ENCODE measurements at regions not wholly inside any gene's neighbourhood (a gene's known extent, or its start where the extent isn't known, plus 50 kb on each side); places are given as distances from the start of the nearest gene placed in this dataset.

- Histone ChIP-seq H3K4me1 (ENCODE audit: control insufficient read depth, insufficient read depth, low read length, poor library complexity, severe bottlenecking) (no peaks in the 10 kb centered on the region), H3K4me3 (ENCODE audit: insufficient read depth, low read depth, low read length, poor library complexity, severe bottlenecking) (no peak overlapping the region), H3K36me3 (ENCODE audit: control insufficient read depth, insufficient read depth, low read length) (no peaks in the 10 kb centered on the region), H3K27me3 (replicated peaks; ENCODE audit: control insufficient read depth, insufficient read depth, low read length, poor library complexity, severe bottlenecking) (no peaks in the 10 kb centered on the region), H3K9me3 (ENCODE audit: control insufficient read depth, low read length) (no peaks in the 10 kb centered on the region), H3K27ac (ENCODE audit: insufficient read depth, low read length, poor library complexity, severe bottlenecking) (no peak overlapping the region)
- no peak for DNase-seq
These were observed 137.1 kb upstream of the ERCC6L2 start for GRCh38 chr9:95738438-95738837.

GRCh38 chr9:95736891-95737522, 138.5 kb upstream of the ERCC6L2 start:
- Histone ChIP-seq H3K4me3 (ENCODE audit: insufficient read depth, low read depth, low read length, poor library complexity, severe bottlenecking) (no peak overlapping the region), H3K36me3 (ENCODE audit: control insufficient read depth, insufficient read depth, low read length) (no peaks in the 10 kb centered on the region), H3K9me3 (ENCODE audit: control insufficient read depth, low read length) (no peaks in the 10 kb centered on the region), H3K27me3 (replicated peaks; ENCODE audit: control insufficient read depth, insufficient read depth, low read length, poor library complexity, severe bottlenecking) (no peaks in the 10 kb centered on the region), H3K27ac (ENCODE audit: insufficient read depth, low read length, poor library complexity, severe bottlenecking) (no peak overlapping the region), H3K4me1 (ENCODE audit: control insufficient read depth, insufficient read depth, low read length, poor library complexity, severe bottlenecking) (no peaks in the 10 kb centered on the region)
- no peak for DNase-seq

- DNase-seq, result no peak
- no peaks in the 10 kb centered on the region for H3K27me3 ChIP-seq (replicated peaks; ENCODE audit: control insufficient read depth, insufficient read depth, low read length, poor library complexity, severe bottlenecking)
- H3K4me3 ChIP-seq (ENCODE audit: insufficient read depth, low read depth, low read length, poor library complexity, severe bottlenecking), result no peak overlapping the region
These were observed 139.1 kb upstream of the ERCC6L2 start for GRCh38 chr9:95736370-95736769.

GRCh38 chr9:95735701-95736100, 139.8 kb upstream of the ERCC6L2 start:
- Histone ChIP-seq H3K4me1 (ENCODE audit: control insufficient read depth, insufficient read depth, low read length, poor library complexity, severe bottlenecking) (no peaks in the 10 kb centered on the region), H3K27me3 (replicated peaks; ENCODE audit: control insufficient read depth, insufficient read depth, low read length, poor library complexity, severe bottlenecking) (no peaks in the 10 kb centered on the region), H3K27ac (ENCODE audit: insufficient read depth, low read length, poor library complexity, severe bottlenecking) (no peak overlapping the region), H3K9me3 (ENCODE audit: control insufficient read depth, low read length) (no peaks in the 10 kb centered on the region), H3K36me3 (ENCODE audit: control insufficient read depth, insufficient read depth, low read length) (no peaks in the 10 kb centered on the region), H3K4me3 (ENCODE audit: insufficient read depth, low read depth, low read length, poor library complexity, severe bottlenecking) (no peak overlapping the region)
- DNase-seq, result no peak

More at GRCh38 chr9:95736370-95736769, 139.1 kb upstream of the ERCC6L2 start:
- H3K4me1 ChIP-seq (ENCODE audit: control insufficient read depth, insufficient read depth, low read length, poor library complexity, severe bottlenecking), result no peaks in the 10 kb centered on the region
- no peaks in the 10 kb centered on the region for H3K9me3 ChIP-seq (ENCODE audit: control insufficient read depth, low read length)
- H3K27ac ChIP-seq (ENCODE audit: insufficient read depth, low read length, poor library complexity, severe bottlenecking), result no peak overlapping the region
- H3K36me3 ChIP-seq (ENCODE audit: control insufficient read depth, insufficient read depth, low read length), result no peaks in the 10 kb centered on the region

- DNase-seq, result no peak
- H3K9me3 ChIP-seq (ENCODE audit: control insufficient read depth, low read length), result no peaks in the 10 kb centered on the region
- no peak overlapping the region for H3K27ac ChIP-seq (ENCODE audit: insufficient read depth, low read length, poor library complexity, severe bottlenecking)
These were observed 141.5 kb upstream of the ERCC6L2 start for GRCh38 chr9:95733741-95734666.

GRCh38 chr9:95732802-95733688, 142.4 kb upstream of the ERCC6L2 start:
- Histone ChIP-seq H3K36me3 (ENCODE audit: control insufficient read depth, insufficient read depth, low read length) (no peaks in the 10 kb centered on the region), H3K4me3 (ENCODE audit: insufficient read depth, low read depth, low read length, poor library complexity, severe bottlenecking) (no peak overlapping the region), H3K27ac (ENCODE audit: insufficient read depth, low read length, poor library complexity, severe bottlenecking) (no peak overlapping the region), H3K9me3 (ENCODE audit: control insufficient read depth, low read length) (no peaks in the 10 kb centered on the region), H3K4me1 (ENCODE audit: control insufficient read depth, insufficient read depth, low read length, poor library complexity, severe bottlenecking) (no peaks in the 10 kb centered on the region), H3K27me3 (replicated peaks; ENCODE audit: control insufficient read depth, insufficient read depth, low read length, poor library complexity, severe bottlenecking) (no peaks in the 10 kb centered on the region)
- no peak for DNase-seq

More at GRCh38 chr9:95733741-95734666, 141.5 kb upstream of the ERCC6L2 start:
- no peaks in the 10 kb centered on the region for H3K27me3 ChIP-seq (replicated peaks; ENCODE audit: control insufficient read depth, insufficient read depth, low read length, poor library complexity, severe bottlenecking)
- H3K4me1 ChIP-seq (ENCODE audit: control insufficient read depth, insufficient read depth, low read length, poor library complexity, severe bottlenecking), result no peaks in the 10 kb centered on the region
- H3K4me3 ChIP-seq (ENCODE audit: insufficient read depth, low read depth, low read length, poor library complexity, severe bottlenecking), result no peak overlapping the region
- no peaks in the 10 kb centered on the region for H3K36me3 ChIP-seq (ENCODE audit: control insufficient read depth, insufficient read depth, low read length)

- DNase-seq, result no peak
- no peaks in the 10 kb centered on the region for H3K36me3 ChIP-seq (ENCODE audit: control insufficient read depth, insufficient read depth, low read length)
- H3K9me3 ChIP-seq (ENCODE audit: control insufficient read depth, low read length), result no peaks in the 10 kb centered on the region
- H3K27ac ChIP-seq (ENCODE audit: insufficient read depth, low read length, poor library complexity, severe bottlenecking), result no peak overlapping the region
- H3K27me3 ChIP-seq (replicated peaks; ENCODE audit: control insufficient read depth, insufficient read depth, low read length, poor library complexity, severe bottlenecking), result no peaks in the 10 kb centered on the region
- no peak overlapping the region for H3K4me3 ChIP-seq (ENCODE audit: insufficient read depth, low read depth, low read length, poor library complexity, severe bottlenecking)
- H3K4me1 ChIP-seq (ENCODE audit: control insufficient read depth, insufficient read depth, low read length, poor library complexity, severe bottlenecking), result no peaks in the 10 kb centered on the region
These were observed 143.6 kb upstream of the ERCC6L2 start for GRCh38 chr9:95731876-95732275.

- Histone ChIP-seq H3K36me3 (ENCODE audit: control insufficient read depth, insufficient read depth, low read length) (no peaks in the 10 kb centered on the region), H3K9me3 (ENCODE audit: control insufficient read depth, low read length) (no peaks in the 10 kb centered on the region), H3K27ac (ENCODE audit: insufficient read depth, low read length, poor library complexity, severe bottlenecking) (no peak overlapping the region), H3K4me3 (ENCODE audit: insufficient read depth, low read depth, low read length, poor library complexity, severe bottlenecking) (no peak overlapping the region), H3K27me3 (replicated peaks; ENCODE audit: control insufficient read depth, insufficient read depth, low read length, poor library complexity, severe bottlenecking) (no peaks in the 10 kb centered on the region), H3K4me1 (ENCODE audit: control insufficient read depth, insufficient read depth, low read length, poor library complexity, severe bottlenecking) (peaks cover 4% of the 10 kb centered on the region)
- DNase-seq, result no peak
These were observed 145.7 kb upstream of the ERCC6L2 start for GRCh38 chr9:95729669-95730368.

GRCh38 chr9:95729046-95729445, 146.4 kb upstream of the ERCC6L2 start:
- Histone ChIP-seq H3K36me3 (ENCODE audit: control insufficient read depth, insufficient read depth, low read length) (no peaks in the 10 kb centered on the region), H3K9me3 (ENCODE audit: control insufficient read depth, low read length) (no peaks in the 10 kb centered on the region), H3K27ac (ENCODE audit: insufficient read depth, low read length, poor library complexity, severe bottlenecking) (no peak overlapping the region), H3K27me3 (replicated peaks; ENCODE audit: control insufficient read depth, insufficient read depth, low read length, poor library complexity, severe bottlenecking) (no peaks in the 10 kb centered on the region), H3K4me3 (ENCODE audit: insufficient read depth, low read depth, low read length, poor library complexity, severe bottlenecking) (no peak overlapping the region), H3K4me1 (ENCODE audit: control insufficient read depth, insufficient read depth, low read length, poor library complexity, severe bottlenecking) (peaks cover 7% of the 10 kb centered on the region)
- DNase-seq, result no peak

All from effector memory CD4-positive, alpha-beta T cell (primary cell).